AG04450 (cell line): ENCODE measurements at regions not wholly inside any gene's neighbourhood (a gene's known extent, or its start where the extent isn't known, plus 50 kb on each side); places are given as distances from the start of the nearest gene placed in this dataset.

Experiments
- CTCF ChIA-PET: fragments of 300-600, 350-600 bp; formaldehyde crosslinking; extraction: SDS; loops from one replicate; lab custom pipeline; 2022; ENCODE audit warnings: antibody characterized with exemption, inconsistent platforms; lab: Charles Lee
- POLR2A ChIA-PET: fragments of 350-600 bp; formaldehyde crosslinking; extraction: SDS; loops from one replicate; lab custom pipeline; 2021; ENCODE audit warnings: antibody characterized with exemption, inconsistent platforms; lab: Yijun Ruan, JAX
- DNase-seq: peaks from one replicate; pipeline ENCODE4 v3.0.0-alpha.2; 2011; ENCODE audit warnings: low read depth, low spot score
- H3K27ac ChIP-seq: one replicate; pipeline ENCODE4 v1.5.1; 2012; ENCODE audit warnings: low read depth, low read length, control low read depth
- H3K27me3 ChIP-seq: one replicate; pipeline ENCODE4 v1.6.0; 2012; ENCODE audit warnings: low read length; ENCODE audit not compliant: control insufficient read depth, insufficient read depth
- H3K4me3 ChIP-seq: 2 replicates; pipeline ENCODE4 v1.5.1; 2011; ENCODE audit warnings: mild to moderate bottlenecking, low read depth, low read length, control low read depth
- H3K9me3 ChIP-seq: 2 replicates; pipeline ENCODE4 v1.5.1; 2012; ENCODE audit warnings: low read length; ENCODE audit not compliant: control insufficient read depth, insufficient read depth
- CTCF ChIP-seq: IDR thresholded peaks from 2 replicates; pipeline ENCODE4 v1.5.1; 2011; ENCODE audit warnings: low read depth, low read length, control low read depth, inconsistent platforms

DNA sequence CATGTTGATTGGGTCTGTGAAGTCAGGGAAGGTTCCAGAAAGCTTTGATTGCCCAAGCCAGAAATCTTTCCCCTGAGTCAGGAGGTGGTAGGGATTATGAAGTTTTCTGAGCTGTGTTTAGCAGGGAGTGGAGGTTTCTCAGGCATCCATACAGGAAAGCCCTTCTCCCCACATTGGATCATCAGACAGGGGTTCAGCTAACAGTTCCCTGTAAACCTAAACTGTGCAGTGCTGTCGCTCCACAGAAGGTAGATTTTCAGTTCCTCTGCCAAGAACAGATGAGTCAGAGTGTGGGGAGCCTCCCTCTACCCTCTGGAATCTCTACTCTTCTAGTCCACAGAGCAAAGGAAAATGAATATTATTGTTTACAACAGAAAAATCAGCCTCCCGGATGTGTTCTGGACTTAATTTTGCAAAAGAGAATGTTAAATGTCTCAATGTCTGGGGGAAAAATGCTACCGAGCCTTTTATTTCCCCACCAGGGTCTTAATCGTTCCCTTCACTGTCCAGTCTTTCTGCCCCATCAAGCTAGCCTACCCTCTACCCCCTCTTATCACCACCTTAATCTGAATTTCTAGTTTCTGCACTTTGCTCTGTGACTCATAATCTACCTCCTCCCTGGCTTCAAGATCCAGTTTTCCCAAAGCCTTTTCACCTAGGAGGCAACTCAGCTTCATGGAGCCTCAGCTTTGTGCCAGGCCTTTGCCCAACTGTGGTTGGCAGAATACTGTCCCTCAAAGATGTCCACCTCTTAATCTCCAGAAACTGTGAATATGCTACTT is 355.6 kb downstream of the PRDM2 start:
- peaks cover 43% of the 10 kb centered on the region for H3K9me3 ChIP-seq
- H3K27me3 ChIP-seq, result no peaks in the 10 kb centered on the region
- ChIA-PET POLR2A (no interaction called here), CTCF (no interaction called here)
- H3K4me3 ChIP-seq, result no peak overlapping the region
- no peak for DNase-seq
- H3K27ac ChIP-seq, result no peak overlapping the region
- TF ChIP-seq CTCF, result no peak

- Histone ChIP-seq H3K9me3 (peaks cover 39% of the 10 kb centered on the region), H3K4me3 (no peak overlapping the region), H3K27ac (no peak overlapping the region), H3K27me3 (no peaks in the 10 kb centered on the region)
- DNase-seq, result no peak
- POLR2A ChIA-PET, result no interaction called here
- CTCF ChIA-PET, result no interaction called here
- TF ChIP-seq CTCF, result no peak
These were observed 357.7 kb downstream of the PRDM2 start for GRCh38 chr1:14057640-14058039.

DNA sequence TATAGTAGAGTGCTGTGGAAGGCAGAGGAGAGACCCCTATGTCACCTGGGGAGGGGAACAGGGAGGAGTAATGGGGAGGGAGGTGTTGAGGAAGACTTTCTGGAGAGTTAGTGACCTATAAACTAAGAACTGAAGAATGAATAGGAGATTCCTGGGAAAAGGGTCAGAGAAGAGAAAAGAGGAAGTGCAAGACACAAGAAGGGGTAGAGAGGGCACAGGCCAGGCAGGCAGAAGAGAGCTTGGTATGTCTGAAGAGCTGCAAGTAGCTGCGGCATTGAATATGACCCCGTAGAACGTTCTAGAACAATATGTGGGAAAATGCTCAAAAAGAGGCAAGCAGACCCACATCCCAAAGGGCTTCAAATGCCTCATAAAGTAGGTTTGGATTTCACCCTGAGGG is 361.2 kb downstream of the PRDM2 start:
- TF ChIP-seq CTCF, result no peak
- H3K27ac ChIP-seq, result no peak overlapping the region
- no peaks in the 10 kb centered on the region for H3K27me3 ChIP-seq
- DNase-seq, result no peak
- POLR2A ChIA-PET, result no interaction called here
- CTCF ChIA-PET, result no interaction called here
- peaks cover 33% of the 10 kb centered on the region for H3K9me3 ChIP-seq
- H3K4me3 ChIP-seq, result no peak overlapping the region

GRCh38 chr1:14061722-14062121 is 361.7 kb downstream of the PRDM2 start:
- Histone ChIP-seq H3K4me3 (no peak overlapping the region), H3K9me3 (peaks cover 31% of the 10 kb centered on the region), H3K27ac (no peak overlapping the region), H3K27me3 (no peaks in the 10 kb centered on the region)
- ChIA-PET POLR2A (no interaction called here), CTCF (no interaction called here)
- no peak for TF ChIP-seq CTCF
- no peak for DNase-seq

DNA sequence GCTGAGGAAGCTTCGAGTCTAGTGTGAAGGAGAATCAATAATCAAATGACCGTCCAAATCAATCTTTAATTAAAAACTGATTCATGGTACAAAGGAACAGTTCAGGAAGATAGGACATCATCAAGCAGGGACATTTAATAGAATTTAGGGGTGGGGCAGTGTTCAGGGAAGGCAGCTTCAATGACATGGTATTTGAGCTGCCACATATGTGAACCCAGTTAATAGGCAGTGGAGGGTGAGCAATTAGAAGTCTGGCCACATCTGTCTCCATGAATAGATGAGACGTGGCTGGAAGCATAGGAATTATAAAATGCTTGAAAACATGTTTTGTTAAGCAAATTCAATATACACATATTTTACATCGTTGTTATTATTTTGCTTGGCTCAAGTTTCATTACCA is 362.7 kb downstream of the PRDM2 start:
- no peak overlapping the region for H3K27ac ChIP-seq
- ChIA-PET POLR2A (no interaction called here), CTCF (no interaction called here)
- peaks cover 34% of the 10 kb centered on the region for H3K9me3 ChIP-seq
- TF ChIP-seq CTCF, result no peak
- DNase-seq, result no peak
- no peaks in the 10 kb centered on the region for H3K27me3 ChIP-seq
- H3K4me3 ChIP-seq, result no peak overlapping the region
